CD14-positive monocyte (primary cell): ENCODE measurements at regions not wholly inside any gene's neighbourhood (a gene's known extent, or its start where the extent isn't known, plus 50 kb on each side); places are given as distances from the start of the nearest gene placed in this dataset.

Source experiments
- DNase-seq, 3 donors: peaks; one replicate each; pipeline ENCODE4 v3.0.0-alpha.2; 2011 to 2022
- H2AFZ ChIP-seq: 2 replicates; pipeline ENCODE4 v1.6.0; 2012; ENCODE audit warnings: mild to moderate bottlenecking, low read depth, low read length, inconsistent platforms; ENCODE audit not compliant: insufficient read depth, poor library complexity, severe bottlenecking
- H3K27ac ChIP-seq, 2 donors: 1 replicate in 1 of 2; 2 replicates in 1 of 2; pipeline ENCODE4 v1.5.1; 2012 to 2013; ENCODE audit warnings: low read length in 2 of 2, control low read depth in 1 of 2, inconsistent platforms in 1 of 2, low read depth in 1 of 2, mild to moderate bottlenecking in 1 of 2
- H3K27me3 ChIP-seq, 2 donors: one replicate each; pipeline versions ENCODE4 v1.6.0 to v1.6.1; 2011 to 2013; ENCODE audit warnings: low read length in 2 of 2; ENCODE audit not compliant: control insufficient read depth in 2 of 2, insufficient read depth in 2 of 2
- H3K36me3 ChIP-seq, 2 donors: replicated peaks in 1 of 2; 1 replicate in 1 of 2; 2 replicates in 1 of 2; pipeline versions ENCODE4 v1.5.1 to v1.6.1; 2012 to 2013; ENCODE audit warnings: low read length in 2 of 2, control low read depth in 1 of 2, inconsistent platforms in 1 of 2, mild to moderate bottlenecking in 1 of 2; ENCODE audit not compliant: insufficient read depth in 2 of 2, control insufficient read depth in 1 of 2
- H3K4me1 ChIP-seq, 2 donors: 1 replicate in 1 of 2; 2 replicates in 1 of 2; pipeline versions ENCODE4 v1.5.1 to v1.6.1; 2012 to 2013; ENCODE audit warnings: low read length in 2 of 2, control low read depth in 1 of 2, inconsistent platforms in 1 of 2, mild to moderate bottlenecking in 1 of 2, moderate library complexity in 1 of 2; ENCODE audit not compliant: insufficient read depth in 2 of 2, control insufficient read depth in 1 of 2
- H3K4me2 ChIP-seq: replicated peaks from 2 replicates; pipeline ENCODE3; 2012; ENCODE audit warnings: low read length, moderate library complexity, mild to moderate bottlenecking; ENCODE audit not compliant: poor library complexity, severe bottlenecking; ENCODE audit errors: extremely low read depth
- H3K4me3 ChIP-seq, 3 experiments: fragments of 200-600 bp in 1 of 3; sonication (generic) in 1 of 3; replicated peaks in 1 of 3; 1 replicate in 2 of 3; 2 replicates in 1 of 3; pipeline ENCODE4 v1.5.1; 2011 to 2013; ENCODE audit warnings: low read length in 3 of 3, mild to moderate bottlenecking in 3 of 3, control low read depth in 2 of 3, low read depth in 2 of 3, inconsistent platforms in 1 of 3, moderate library complexity in 1 of 3
- H3K79me2 ChIP-seq: 2 replicates; pipeline ENCODE4 v1.6.0; 2012; ENCODE audit warnings: mild to moderate bottlenecking, control low read depth, inconsistent platforms, low read length, moderate library complexity; ENCODE audit not compliant: insufficient read depth
- H3K9ac ChIP-seq: 2 replicates; pipeline ENCODE4 v1.6.0; 2017; ENCODE audit warnings: low read length, mild to moderate bottlenecking; ENCODE audit not compliant: insufficient read depth, poor library complexity, severe bottlenecking
- H3K9me3 ChIP-seq, 2 donors: replicated peaks in 1 of 2; 1 replicate in 1 of 2; 2 replicates in 1 of 2; pipeline versions ENCODE4 v1.5.1 to v1.6.1; 2012 to 2013; ENCODE audit warnings: low read length in 2 of 2, control low read depth in 1 of 2; ENCODE audit not compliant: control insufficient read depth in 1 of 2, insufficient read depth in 1 of 2
- H4K20me1 ChIP-seq: 2 replicates; pipeline ENCODE4 v1.6.0; 2012; ENCODE audit warnings: mild to moderate bottlenecking, low read length, control low read depth, moderate library complexity; ENCODE audit not compliant: insufficient read depth
- H3K27ac Mint-ChIP-seq, 7 donors: one replicate each; pipeline ENCODE4 v1.8.0; 2020; ENCODE audit warnings: mild to moderate bottlenecking in 7 of 7, mixed read lengths in 7 of 7, moderate library complexity in 6 of 7, inconsistent platforms in 2 of 7
- H3K27me3 Mint-ChIP-seq, 3 donors: one replicate each; pipeline ENCODE4 v1.8.0; 2021 to 2022; ENCODE audit warnings: low read depth in 3 of 3, mild to moderate bottlenecking in 3 of 3, mixed read lengths in 3 of 3, moderate library complexity in 3 of 3, inconsistent platforms in 1 of 3
- H3K36me3 Mint-ChIP-seq, 2 donors: one replicate each; pipeline ENCODE4 v1.8.0; 2020; ENCODE audit warnings: mixed read lengths in 2 of 2, inconsistent platforms in 1 of 2, mild to moderate bottlenecking in 1 of 2
- H3K4me1 Mint-ChIP-seq: one replicate; pipeline ENCODE4 v1.8.0; 2020; ENCODE audit warnings: mild to moderate bottlenecking, mixed read lengths
- H3K4me3 Mint-ChIP-seq, 2 donors: one replicate each; pipeline ENCODE4 v1.8.0; 2020; ENCODE audit warnings: mild to moderate bottlenecking in 2 of 2, mixed read lengths in 2 of 2, moderate library complexity in 1 of 2
- H3K9me3 Mint-ChIP-seq, 7 donors: one replicate each; pipeline ENCODE4 v1.8.0; 2020 to 2022; ENCODE audit warnings: mixed read lengths in 7 of 7, mild to moderate bottlenecking in 6 of 7, moderate library complexity in 6 of 7, inconsistent platforms in 2 of 7
- CTCF ChIP-seq: fragments of 200-600 bp; IDR thresholded peaks from one replicate; pipeline ENCODE4 v1.8.0; 2022; ENCODE audit warnings: antibody characterized with exemption, mild to moderate bottlenecking
- WGBS: methylation state at CpG from one replicate; pipeline ENCODE4 v1.1.5; 2013; ENCODE audit warnings: missing lambda C conversion rate; ENCODE audit not compliant: insufficient coverage; 5-methylcytosine and 5-hydroxymethylcytosine counted together
- intact Hi-C, 2 donors: fragments of 100-400 bp; cut with micrococcal nuclease; formaldehyde crosslinking; loops; one replicate each; pipeline versions ENCODE4 v1.15.0 to v1.15.1; 2023

GRCh38 chr6:113060664-113061063, 713.5 kb downstream of the RFPL4B start:
- Histone ChIP-seq H3K9me3 (no peaks in the 10 kb centered on the region), H3K36me3 (no peaks in the 10 kb centered on the region), H3K27ac (no peak overlapping the region), H3K4me3 (no peak overlapping the region), H3K9ac (no peak overlapping the region), H3K27me3 (no peaks in the 10 kb centered on the region), H3K4me2 (no peak overlapping the region), H4K20me1 (no peaks in the 10 kb centered on the region), H3K4me1 (no peaks in the 10 kb centered on the region), H2AFZ (no peak overlapping the region), H3K79me2 (no peaks in the 10 kb centered on the region)
- no peak for TF ChIP-seq CTCF
- Mint-ChIP-seq H3K36me3 (no peaks in the 10 kb centered on the region), H3K9me3 (peaks cover 0 to 2% (median 0%) of the 10 kb centered on the region in 7 donors), H3K27ac (no peak overlapping the region), H3K27me3 (no peaks in the 10 kb centered on the region), H3K4me3 (no peak overlapping the region), H3K4me1 (no peaks in the 10 kb centered on the region)
- DNase-seq: no peak
- WGBS: 13% methylated on average over 1 of the region's 2 CpGs
- intact Hi-C loops: no loop called here

- no peaks in the 10 kb centered on the region for H3K27me3 Mint-ChIP-seq
Observed at GRCh38 chr6:113065611-113066010, 718.5 kb downstream of the RFPL4B start.

More at GRCh38 chr6:113065611-113066010, 718.5 kb downstream of the RFPL4B start:
- intact Hi-C loops: no loop called here
- Histone ChIP-seq H4K20me1 (no peaks in the 10 kb centered on the region), H3K79me2 (no peaks in the 10 kb centered on the region), H3K36me3 (no peaks in the 10 kb centered on the region), H3K4me3 (no peak overlapping the region), H3K9me3 (no peaks in the 10 kb centered on the region), H3K9ac (no peak overlapping the region), H3K4me2 (no peak overlapping the region), H2AFZ (no peak overlapping the region), H3K27me3 (no peaks in the 10 kb centered on the region), H3K27ac (no peak overlapping the region), H3K4me1 (no peaks in the 10 kb centered on the region)
- no peak for DNase-seq
- 100% methylated on average over 1 of the region's 2 CpGs for WGBS
- Mint-ChIP-seq H3K36me3 (no peaks in the 10 kb centered on the region), H3K9me3 (peaks cover 0 to 7% (median 0%) of the 10 kb centered on the region in 7 donors), H3K4me1 (no peaks in the 10 kb centered on the region), H3K27ac (no peak overlapping the region), H3K4me3 (no peak overlapping the region)
- TF ChIP-seq CTCF: no peak
